Uterus (tissue), 3 donors: ENCODE measurements at regions not wholly inside any gene's neighbourhood (a gene's known extent, or its start where the extent isn't known, plus 50 kb on each side); places are given as distances from the start of the nearest gene placed in this dataset.

Source experiments
- DNase-seq, 2 donors: peaks; one replicate each; pipeline ENCODE4 v3.0.0-alpha.2; 2019 to 2020
- H3K27ac ChIP-seq, 2 donors: fragments of 200-600 bp; sonication (generic); 1 replicate in 1 of 2; 2 replicates in 1 of 2; pipeline ENCODE4 v1.5.1; 2016 to 2018
- H3K27me3 ChIP-seq, 2 donors: fragments of 200-600 bp; sonication (generic); one replicate each; pipeline ENCODE4 v1.5.1; 2018 to 2019; ENCODE audit warnings: control low read depth in 1 of 2
- H3K36me3 ChIP-seq, 2 donors: fragments of 200-600 bp; sonication (generic); one replicate each; pipeline ENCODE4 v1.5.1; 2019; ENCODE audit warnings: control low read depth in 1 of 2
- H3K4me1 ChIP-seq, 2 donors: fragments of 200-600 bp; sonication (generic); one replicate each; pipeline ENCODE4 v1.5.1; 2018 to 2019; ENCODE audit warnings: control low read depth in 1 of 2
- H3K4me3 ChIP-seq, 2 donors: fragments of 200-600 bp; sonication (generic); 1 replicate in 1 of 2; 2 replicates in 1 of 2; pipeline ENCODE4 v1.5.1; 2018 to 2019; ENCODE audit warnings: mild to moderate bottlenecking in 1 of 2
- H3K9me3 ChIP-seq, 2 donors: fragments of 200-600 bp; sonication (generic); one replicate each; pipeline ENCODE4 v1.5.1; 2019; ENCODE audit warnings: control low read depth in 1 of 2
- POLR2A ChIP-seq, 2 donors: fragments of 450-650 bp; IDR thresholded peaks; one replicate each; pipeline ENCODE4 v1.6.1; 2016; ENCODE audit warnings: antibody characterized with exemption in 2 of 2, mild to moderate bottlenecking in 1 of 2, moderate library complexity in 1 of 2
- intact Hi-C: fragments of 100-400 bp; cut with DNase I; formaldehyde crosslinking; loops from one replicate; pipeline ENCODE4 v1.15.1; 2023; ENCODE audit warnings: low total_unique reads
- TF ChIP-seq, protein P1 (sequence below), 4 experiments: fragments of 200-600 bp in 2 of 4; fragments of 450-650 bp in 2 of 4; sonication (generic) in 2 of 4; IDR thresholded peaks; one replicate each; pipeline ENCODE4 v1.5.1; 2016 to 2019; ENCODE audit warnings: antibody characterized with exemption in 4 of 4, mild to moderate bottlenecking in 2 of 4, moderate library complexity in 1 of 4
- donor health status: DM: yes; HTN: yes; CAD: no.

DNA sequence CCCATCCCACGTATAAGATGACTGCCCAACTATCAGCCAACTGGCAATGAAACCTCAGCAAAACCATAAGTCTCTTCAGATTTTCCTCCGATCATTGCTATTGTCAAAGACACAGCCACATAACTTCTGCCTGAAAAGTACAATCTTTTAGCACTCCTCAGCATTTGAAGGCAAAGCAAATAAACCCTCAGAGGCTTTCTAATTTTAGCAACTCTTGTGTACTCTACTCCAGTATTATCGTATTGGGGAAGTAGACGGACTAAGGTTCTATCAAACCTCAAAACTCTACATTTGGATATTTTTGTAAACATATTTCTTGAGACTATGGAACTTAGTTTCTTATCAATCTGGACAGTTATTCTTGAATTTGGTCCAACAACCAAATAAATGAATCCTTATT is 1206.2 kb upstream of the NCAM2 start:
- no peaks in the 10 kb centered on the region for H3K27me3 ChIP-seq
- H3K36me3 ChIP-seq = no peaks in the 10 kb centered on the region
- H3K9me3 ChIP-seq = no peaks in the 10 kb centered on the region
- H3K4me3 ChIP-seq = no peak overlapping the region
- DNase-seq = no peak
- TF ChIP-seq, protein P1, sequence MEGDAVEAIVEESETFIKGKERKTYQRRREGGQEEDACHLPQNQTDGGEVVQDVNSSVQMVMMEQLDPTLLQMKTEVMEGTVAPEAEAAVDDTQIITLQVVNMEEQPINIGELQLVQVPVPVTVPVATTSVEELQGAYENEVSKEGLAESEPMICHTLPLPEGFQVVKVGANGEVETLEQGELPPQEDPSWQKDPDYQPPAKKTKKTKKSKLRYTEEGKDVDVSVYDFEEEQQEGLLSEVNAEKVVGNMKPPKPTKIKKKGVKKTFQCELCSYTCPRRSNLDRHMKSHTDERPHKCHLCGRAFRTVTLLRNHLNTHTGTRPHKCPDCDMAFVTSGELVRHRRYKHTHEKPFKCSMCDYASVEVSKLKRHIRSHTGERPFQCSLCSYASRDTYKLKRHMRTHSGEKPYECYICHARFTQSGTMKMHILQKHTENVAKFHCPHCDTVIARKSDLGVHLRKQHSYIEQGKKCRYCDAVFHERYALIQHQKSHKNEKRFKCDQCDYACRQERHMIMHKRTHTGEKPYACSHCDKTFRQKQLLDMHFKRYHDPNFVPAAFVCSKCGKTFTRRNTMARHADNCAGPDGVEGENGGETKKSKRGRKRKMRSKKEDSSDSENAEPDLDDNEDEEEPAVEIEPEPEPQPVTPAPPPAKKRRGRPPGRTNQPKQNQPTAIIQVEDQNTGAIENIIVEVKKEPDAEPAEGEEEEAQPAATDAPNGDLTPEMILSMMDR (IDR thresholded peaks at IDR 0.05) = no peak
- TF ChIP-seq POLR2A (IDR thresholded peaks at IDR 0.05) = no peak
- no peaks in the 10 kb centered on the region for H3K4me1 ChIP-seq
- no peak overlapping the region for H3K27ac ChIP-seq
- intact Hi-C loops = no loop called here

DNA sequence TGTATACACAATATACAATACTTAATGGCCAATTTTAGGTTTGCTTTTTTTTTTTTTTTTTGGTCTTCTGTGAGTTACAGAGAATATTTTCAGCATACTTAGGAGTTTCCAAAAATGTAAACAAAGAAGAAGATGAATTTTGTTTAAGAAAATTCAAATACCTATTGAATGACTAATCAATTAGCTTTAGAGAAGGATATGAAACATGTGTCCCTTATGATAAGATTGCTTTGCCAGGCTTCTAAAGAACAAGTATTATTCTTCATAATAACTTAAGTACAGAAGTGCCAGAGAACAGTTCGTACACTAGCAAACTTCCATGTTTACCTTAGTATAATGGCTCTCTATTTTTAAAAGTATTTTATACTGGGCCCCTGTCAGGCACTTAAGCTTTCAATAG is 1191.0 kb upstream of the NCAM2 start:
- peaks cover 0 to 3% of the 10 kb centered on the region in 2 donors for H3K36me3 ChIP-seq
- peaks cover 0 to 7% of the 10 kb centered on the region in 2 donors for H3K27me3 ChIP-seq
- no peaks in the 10 kb centered on the region for H3K9me3 ChIP-seq
- no peak overlapping the region for H3K27ac ChIP-seq
- DNase-seq = no peak
- intact Hi-C loops = no loop called here
- H3K4me1 ChIP-seq = no peaks in the 10 kb centered on the region
- TF ChIP-seq, protein P1 (IDR thresholded peaks at IDR 0.05) = no peak
- H3K4me3 ChIP-seq = no peak overlapping the region

DNA sequence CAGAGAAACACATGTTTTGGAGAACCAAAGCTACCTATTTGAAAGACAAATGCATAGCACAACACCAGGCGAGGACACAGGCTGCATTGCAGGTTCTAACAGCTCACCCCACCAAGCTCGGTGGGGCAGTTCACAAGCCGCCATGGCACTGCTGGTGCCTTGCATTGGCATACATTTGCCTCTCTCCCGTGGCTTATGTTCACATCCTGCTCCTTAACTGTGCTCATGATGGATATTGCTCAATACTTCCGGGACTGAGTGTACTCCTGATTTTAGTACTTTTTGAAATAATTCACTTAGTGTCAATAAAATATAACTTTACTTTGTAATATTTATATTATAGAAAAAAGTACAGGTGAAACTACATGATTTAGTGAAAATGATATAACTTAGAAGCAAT is 1187.4 kb upstream of the NCAM2 start:
- no peak overlapping the region for H3K4me3 ChIP-seq
- TF ChIP-seq, protein P1 (IDR thresholded peaks at IDR 0.05) = no peak
- TF ChIP-seq POLR2A (IDR thresholded peaks at IDR 0.05) = no peak

DNA sequence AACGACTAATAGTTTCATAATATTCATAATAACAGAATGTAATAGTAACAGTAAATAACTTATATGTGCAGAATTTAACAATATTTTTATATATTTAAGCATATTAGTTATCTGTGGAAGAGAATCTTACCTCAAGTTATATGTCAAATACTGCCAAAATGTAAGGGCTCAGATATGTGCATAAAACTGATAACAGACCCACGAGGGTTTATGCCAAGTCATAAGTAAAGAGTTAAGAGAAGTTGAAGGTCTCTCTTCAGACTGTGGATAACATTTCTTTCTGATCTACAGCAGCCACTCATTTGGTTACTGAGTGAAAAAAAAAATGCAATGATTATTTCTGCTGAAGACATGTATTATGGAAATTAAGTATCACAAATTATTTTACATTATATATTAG is 1167.8 kb upstream of the NCAM2 start:
- no peak overlapping the region for H3K4me3 ChIP-seq
- DNase-seq = no peak
- no peaks in the 10 kb centered on the region for H3K27me3 ChIP-seq
- H3K9me3 ChIP-seq = no peaks in the 10 kb centered on the region
- intact Hi-C loops = no loop called here
- no peaks in the 10 kb centered on the region for H3K36me3 ChIP-seq
- H3K4me1 ChIP-seq = no peaks in the 10 kb centered on the region
- TF ChIP-seq, protein P1 (IDR thresholded peaks at IDR 0.05) = no peak
- TF ChIP-seq POLR2A (IDR thresholded peaks at IDR 0.05) = no peak
- no peak overlapping the region for H3K27ac ChIP-seq

More for the DNA sequence above, 1187.4 kb upstream of the NCAM2 start:
- intact Hi-C loops = no loop called here
- H3K4me1 ChIP-seq = no peaks in the 10 kb centered on the region
- no peak overlapping the region for H3K27ac ChIP-seq
- peaks cover 0 to 7% of the 10 kb centered on the region in 2 donors for H3K27me3 ChIP-seq
- DNase-seq = no peak
- no peaks in the 10 kb centered on the region for H3K9me3 ChIP-seq
- H3K36me3 ChIP-seq = peaks cover 0 to 3% of the 10 kb centered on the region in 2 donors

DNA sequence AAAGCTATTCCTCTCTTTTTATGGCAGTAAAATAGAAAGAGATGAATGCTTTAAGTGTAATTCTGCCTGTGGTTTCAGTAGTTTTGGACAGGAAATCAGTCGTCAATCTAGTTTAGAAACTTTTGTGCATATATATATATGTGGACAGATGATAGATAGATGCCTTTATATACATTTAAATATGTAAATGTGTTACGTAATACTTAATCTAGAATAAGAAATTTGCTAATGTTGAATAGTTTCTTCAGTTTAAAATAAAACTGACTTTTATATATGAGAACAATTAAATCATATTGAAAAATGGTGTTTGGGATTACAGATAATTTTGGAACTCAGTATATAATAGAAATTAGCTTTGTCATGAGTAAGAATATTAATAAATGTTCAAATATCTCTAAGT is 1165.7 kb upstream of the NCAM2 start:
- no peaks in the 10 kb centered on the region for H3K36me3 ChIP-seq
- TF ChIP-seq, protein P1 (IDR thresholded peaks at IDR 0.05) = no peak
- TF ChIP-seq POLR2A (IDR thresholded peaks at IDR 0.05) = no peak
- no peaks in the 10 kb centered on the region for H3K4me1 ChIP-seq
- H3K9me3 ChIP-seq = no peaks in the 10 kb centered on the region
- H3K27me3 ChIP-seq = no peaks in the 10 kb centered on the region
- no peak overlapping the region for H3K27ac ChIP-seq
- no peak overlapping the region for H3K4me3 ChIP-seq
- no peak for DNase-seq
- intact Hi-C loops = no loop called here
